ENCODE measurements at regions not wholly inside any gene's neighbourhood (a gene's known extent, or its start where the extent isn't known, plus 50 kb on each side); places are given as distances from the start of the nearest gene placed in this dataset.

DNA sequence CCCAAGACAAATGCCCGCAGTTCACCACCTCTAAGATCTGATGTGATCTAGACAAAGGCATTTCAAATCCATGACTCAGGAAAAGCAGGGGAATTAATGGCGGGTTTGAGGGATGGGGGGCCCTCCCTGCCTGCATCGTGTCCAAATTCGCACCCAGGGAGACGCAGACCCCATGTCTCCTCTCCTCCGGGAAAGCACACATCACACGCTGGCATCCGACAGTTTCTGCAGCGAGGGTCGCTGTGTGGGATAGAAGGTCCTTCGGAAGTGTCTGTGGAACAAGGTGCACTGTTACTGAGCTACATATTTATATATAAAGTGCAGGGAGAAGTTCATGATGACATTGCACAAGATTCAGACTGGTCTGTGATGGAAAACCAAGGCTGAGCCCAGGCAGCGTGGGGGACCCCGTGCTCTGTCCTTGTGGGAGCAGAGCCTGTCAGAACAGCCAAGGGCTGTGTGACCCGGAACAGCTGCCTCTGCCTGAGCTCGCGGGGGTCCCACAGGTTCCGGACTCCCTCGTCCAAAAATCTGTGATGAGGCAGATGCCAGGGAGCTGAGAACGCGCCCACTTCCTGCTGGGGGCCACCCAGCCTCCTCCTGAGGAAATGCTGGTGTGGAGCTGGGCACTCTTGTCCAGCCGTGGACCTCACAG lies 82.3 kb upstream of the CTDP1 start:
- no peak overlapping the region for H3K27ac ChIP-seq (ENCODE audit: control insufficient read depth, insufficient read depth, low read length)
- H3K9me3 ChIP-seq (ENCODE audit: control insufficient read depth, low read depth, low read length), result peaks cover 2% of the 10 kb centered on the region
- no peaks in the 10 kb centered on the region for H3K79me2 ChIP-seq (ENCODE audit: control insufficient read depth, insufficient read depth, low read length)
- H3K36me3 ChIP-seq (ENCODE audit: control insufficient read depth in 2 of 2, extremely low read depth in 1 of 2, insufficient read depth in 2 of 2, low read length in 2 of 2), result no peaks in the 10 kb centered on the region
- no peak overlapping the region for H3K4me3 ChIP-seq (ENCODE audit: control insufficient read depth in 2 of 3, extremely low read depth in 1 of 3, insufficient read depth in 2 of 3, low read depth in 1 of 3, low read length in 3 of 3)
- no peaks in the 10 kb centered on the region for H4K20me1 ChIP-seq (ENCODE audit: control insufficient read depth, extremely low read depth, insufficient read depth, low read length)
- H3K27me3 ChIP-seq (ENCODE audit: control insufficient read depth, extremely low read depth, insufficient read depth, low read length), result peaks cover 4% of the 10 kb centered on the region
- H3K9me1 ChIP-seq (ENCODE audit: control insufficient read depth, extremely low read depth, insufficient read depth, low read length), result no peaks in the 10 kb centered on the region
- no peak for TF ChIP-seq CTCF (optimal IDR thresholded peaks at IDR 0.05 in 1 of 3, IDR thresholded peaks at IDR 0.05 in 1 of 3, conservative IDR thresholded peaks at IDR 0.05 in 1 of 3; ENCODE audit: extremely low read depth in 1 of 3, insufficient read depth in 2 of 3, low read length in 3 of 3)
- TF ChIP-seq EZH2 (IDR thresholded peaks at IDR 0.05; ENCODE audit: low read length), result no peak
- no peak overlapping the region for H3K4me2 ChIP-seq (ENCODE audit: control insufficient read depth, extremely low read depth, insufficient read depth, low read depth, low read length)
- no peak overlapping the region for H3K9ac ChIP-seq (ENCODE audit: control insufficient read depth, extremely low read depth, insufficient read depth, low read length)
- DNase-seq (ENCODE audit: low read depth, low spot score), result no peak
- no peaks in the 10 kb centered on the region for H3K4me1 ChIP-seq (ENCODE audit: control insufficient read depth, extremely low read depth, insufficient read depth, low read length)
- no peak overlapping the region for H2AFZ ChIP-seq (ENCODE audit: control insufficient read depth, low read length)
- dilution Hi-C loops (cut with MboI; ENCODE audit: extremely low pct_ligation_motif_present, low sequenced_read_pairs), result no loop called here
- FAIRE-seq, result no peak

- Histone ChIP-seq H3K27ac (ENCODE audit: control insufficient read depth, insufficient read depth, low read length) (no peak overlapping the region), H3K9me1 (ENCODE audit: control insufficient read depth, extremely low read depth, insufficient read depth, low read length) (no peaks in the 10 kb centered on the region), H3K27me3 (ENCODE audit: control insufficient read depth, extremely low read depth, insufficient read depth, low read length) (peaks cover 4% of the 10 kb centered on the region), H3K4me1 (ENCODE audit: control insufficient read depth, extremely low read depth, insufficient read depth, low read length) (no peaks in the 10 kb centered on the region), H3K79me2 (ENCODE audit: control insufficient read depth, insufficient read depth, low read length) (no peaks in the 10 kb centered on the region), H3K9ac (ENCODE audit: control insufficient read depth, extremely low read depth, insufficient read depth, low read length) (no peak overlapping the region), H4K20me1 (ENCODE audit: control insufficient read depth, extremely low read depth, insufficient read depth, low read length) (no peaks in the 10 kb centered on the region), H3K4me3 (ENCODE audit: control insufficient read depth in 2 of 3, extremely low read depth in 1 of 3, insufficient read depth in 2 of 3, low read depth in 1 of 3, low read length in 3 of 3) (no peak overlapping the region), H3K36me3 (ENCODE audit: control insufficient read depth in 2 of 2, extremely low read depth in 1 of 2, insufficient read depth in 2 of 2, low read length in 2 of 2) (no peaks in the 10 kb centered on the region), H3K9me3 (ENCODE audit: control insufficient read depth, low read depth, low read length) (no peaks in the 10 kb centered on the region), H2AFZ (ENCODE audit: control insufficient read depth, low read length) (no peak overlapping the region), H3K4me2 (ENCODE audit: control insufficient read depth, extremely low read depth, insufficient read depth, low read depth, low read length) (no peak overlapping the region)
- FAIRE-seq (no peak), DNase-seq (ENCODE audit: low read depth, low spot score) (no peak)
- dilution Hi-C loops (cut with MboI; ENCODE audit: extremely low pct_ligation_motif_present, low sequenced_read_pairs), result no loop called here
- TF ChIP-seq EZH2 (IDR thresholded peaks at IDR 0.05; ENCODE audit: low read length), result no peak
- TF ChIP-seq CTCF (optimal IDR thresholded peaks at IDR 0.05 in 1 of 3, IDR thresholded peaks at IDR 0.05 in 1 of 3, conservative IDR thresholded peaks at IDR 0.05 in 1 of 3; ENCODE audit: extremely low read depth in 1 of 3, insufficient read depth in 2 of 3, low read length in 3 of 3), result no peak
These were observed 81.6 kb upstream of the CTDP1 start for GRCh38 chr18:79597831-79598632.
